Progenitor cell of endocrine pancreas (in vitro differentiated cells): ENCODE measurements at regions not wholly inside any gene's neighbourhood (a gene's known extent, or its start where the extent isn't known, plus 50 kb on each side); places are given as distances from the start of the nearest gene placed in this dataset.

Source experiments
- DNase-seq: peaks from one replicate; pipeline ENCODE4 v3.0.0; 2021; ENCODE audit warnings: low spot score; ENCODE audit not compliant: unreplicated experiment
- H3K27ac Mint-ChIP-seq: 2 replicates; pipeline ENCODE4 v1.8.0; 2021; ENCODE audit warnings: mild to moderate bottlenecking, moderate library complexity, mixed read lengths
- H3K27me3 Mint-ChIP-seq: 2 replicates; pipeline ENCODE4 v1.8.0; 2021; ENCODE audit warnings: mixed read lengths
- H3K36me3 Mint-ChIP-seq: 2 replicates; pipeline ENCODE4 v1.8.0; 2022; ENCODE audit warnings: mixed read lengths; ENCODE audit not compliant: insufficient read depth
- H3K4me1 Mint-ChIP-seq: 2 replicates; pipeline ENCODE4 v1.8.0; 2021; ENCODE audit warnings: low read depth, mixed read lengths
- H3K4me3 Mint-ChIP-seq: 2 replicates; pipeline ENCODE4 v1.8.0; 2021; ENCODE audit warnings: low read depth, mild to moderate bottlenecking, moderate library complexity, mixed read lengths
- H3K9me3 Mint-ChIP-seq: 2 replicates; pipeline ENCODE4 v1.8.0; 2021; ENCODE audit warnings: low read depth, mixed read lengths
- TF ChIP-seq, protein P1 (sequence below): fragments of 200-600 bp; sonication (generic); IDR thresholded peaks from one replicate; pipeline ENCODE4 v1.5.0; 2021; ENCODE audit warnings: antibody characterized with exemption, mild to moderate bottlenecking; ENCODE audit not compliant: unreplicated experiment

DNA sequence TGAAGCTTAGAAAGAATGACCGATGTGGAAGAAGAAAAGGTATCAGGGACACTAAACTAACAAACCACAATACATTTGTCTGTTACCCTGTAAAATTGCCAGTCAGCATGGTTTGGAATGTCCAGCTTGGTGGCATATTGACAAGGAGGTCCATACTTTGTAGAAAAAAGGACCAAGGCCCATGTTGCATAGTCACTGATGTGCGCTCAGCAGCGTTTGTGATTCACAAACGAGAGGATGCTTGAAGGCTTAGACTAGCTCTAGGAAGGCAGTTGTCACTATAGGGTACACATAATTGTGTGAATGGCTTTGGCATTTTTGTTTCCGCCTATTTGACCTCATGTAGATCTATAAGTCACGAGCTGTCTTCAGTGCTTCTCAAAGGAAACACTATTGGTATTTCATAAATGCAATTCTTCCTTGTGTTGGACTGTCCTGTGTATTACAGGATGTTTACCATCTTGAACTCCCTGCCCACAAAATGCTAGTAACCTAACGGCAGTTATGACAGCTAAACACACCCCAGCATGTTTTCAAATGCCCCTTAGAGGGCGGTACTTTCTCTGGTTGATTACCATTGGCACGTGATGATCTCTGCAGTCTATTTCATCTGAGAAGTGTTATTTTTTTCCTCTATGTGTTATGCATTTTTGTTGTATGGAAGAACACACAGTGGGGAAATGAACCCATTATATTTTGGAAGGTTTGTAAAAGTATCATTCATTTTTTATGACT is 304.2 kb downstream of the CYRIA start:
- Mint-ChIP-seq H3K9me3 (peaks cover 4% of the 10 kb centered on the region), H3K27ac (no peak overlapping the region), H3K36me3 (no peaks in the 10 kb centered on the region), H3K27me3 (no peaks in the 10 kb centered on the region), H3K4me1 (no peaks in the 10 kb centered on the region), H3K4me3 (no peak overlapping the region)
- TF ChIP-seq, protein P1, sequence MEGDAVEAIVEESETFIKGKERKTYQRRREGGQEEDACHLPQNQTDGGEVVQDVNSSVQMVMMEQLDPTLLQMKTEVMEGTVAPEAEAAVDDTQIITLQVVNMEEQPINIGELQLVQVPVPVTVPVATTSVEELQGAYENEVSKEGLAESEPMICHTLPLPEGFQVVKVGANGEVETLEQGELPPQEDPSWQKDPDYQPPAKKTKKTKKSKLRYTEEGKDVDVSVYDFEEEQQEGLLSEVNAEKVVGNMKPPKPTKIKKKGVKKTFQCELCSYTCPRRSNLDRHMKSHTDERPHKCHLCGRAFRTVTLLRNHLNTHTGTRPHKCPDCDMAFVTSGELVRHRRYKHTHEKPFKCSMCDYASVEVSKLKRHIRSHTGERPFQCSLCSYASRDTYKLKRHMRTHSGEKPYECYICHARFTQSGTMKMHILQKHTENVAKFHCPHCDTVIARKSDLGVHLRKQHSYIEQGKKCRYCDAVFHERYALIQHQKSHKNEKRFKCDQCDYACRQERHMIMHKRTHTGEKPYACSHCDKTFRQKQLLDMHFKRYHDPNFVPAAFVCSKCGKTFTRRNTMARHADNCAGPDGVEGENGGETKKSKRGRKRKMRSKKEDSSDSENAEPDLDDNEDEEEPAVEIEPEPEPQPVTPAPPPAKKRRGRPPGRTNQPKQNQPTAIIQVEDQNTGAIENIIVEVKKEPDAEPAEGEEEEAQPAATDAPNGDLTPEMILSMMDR, result no peak
- no peak for DNase-seq

DNA sequence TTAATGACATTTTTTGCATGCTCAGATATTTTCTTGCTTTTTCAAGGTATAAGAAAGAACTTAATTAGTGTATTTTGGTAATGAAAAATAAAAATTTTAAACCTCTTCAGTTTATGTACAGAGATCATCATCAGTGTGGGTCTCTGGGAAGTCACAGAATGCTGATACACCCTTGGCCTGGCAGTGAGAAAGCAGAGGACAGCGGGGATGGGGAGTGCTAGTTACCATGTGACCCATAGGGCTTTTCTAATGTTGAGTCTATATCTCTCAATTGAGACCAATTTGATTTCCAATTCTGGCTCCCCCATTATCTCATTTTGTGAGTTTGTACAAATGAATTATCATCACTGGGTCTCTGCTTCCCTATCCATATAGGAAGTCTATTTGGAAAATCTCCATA is 305.7 kb downstream of the CYRIA start:
- Mint-ChIP-seq H3K9me3 (peaks cover 4% of the 10 kb centered on the region), H3K36me3 (no peaks in the 10 kb centered on the region), H3K27ac (no peak overlapping the region), H3K4me3 (no peak overlapping the region), H3K27me3 (no peaks in the 10 kb centered on the region), H3K4me1 (no peaks in the 10 kb centered on the region)
- TF ChIP-seq, protein P1, result no peak
- DNase-seq, result no peak

DNA sequence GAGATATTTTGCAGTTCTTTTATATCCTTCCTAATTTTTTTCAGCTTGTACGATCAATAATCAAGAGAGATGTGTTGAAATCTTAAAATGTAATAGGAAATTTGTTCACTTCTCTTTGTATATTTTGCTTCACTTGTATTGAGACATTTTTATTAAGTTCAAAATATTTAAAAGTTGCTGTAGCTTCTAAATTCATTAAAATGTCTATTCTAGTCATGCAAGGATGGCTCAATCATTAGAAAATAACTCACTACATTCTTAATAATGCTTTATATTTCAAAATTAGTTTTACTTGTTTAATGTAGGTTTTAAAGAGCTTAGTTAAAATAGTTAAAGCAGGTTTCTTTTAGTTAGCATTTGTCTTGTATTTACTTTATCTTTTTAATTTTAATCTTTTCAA is 308.4 kb downstream of the CYRIA start:
- H3K4me3 Mint-ChIP-seq, result no peak overlapping the region
- TF ChIP-seq, protein P1, result no peak
- no peaks in the 10 kb centered on the region for H3K4me1 Mint-ChIP-seq
- H3K27ac Mint-ChIP-seq, result no peak overlapping the region
- no peaks in the 10 kb centered on the region for H3K27me3 Mint-ChIP-seq
- no peaks in the 10 kb centered on the region for H3K36me3 Mint-ChIP-seq
- peaks cover 9% of the 10 kb centered on the region for H3K9me3 Mint-ChIP-seq
- no peak for DNase-seq

DNA sequence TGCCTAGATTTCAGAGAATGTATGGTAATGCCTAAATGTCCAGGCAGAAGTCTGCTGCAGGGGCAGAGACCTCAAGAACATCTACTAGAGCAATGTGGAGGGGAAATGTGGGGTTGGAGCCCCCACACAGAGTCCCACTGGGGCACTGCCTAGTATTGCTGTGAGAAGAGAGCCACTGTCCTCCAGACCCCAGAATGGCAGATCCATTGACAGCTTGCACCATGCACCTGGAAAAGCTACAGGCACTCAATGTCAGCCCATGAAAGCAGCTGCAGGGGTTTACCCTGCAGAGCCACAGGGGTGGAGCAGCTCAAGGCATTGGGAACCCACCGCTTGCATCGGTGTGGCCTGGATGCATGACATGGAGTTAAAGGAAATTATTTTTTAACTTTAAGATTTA is 314.1 kb downstream of the CYRIA start:
- TF ChIP-seq, protein P1, result no peak
- peaks cover 17% of the 10 kb centered on the region for H3K9me3 Mint-ChIP-seq
- H3K27me3 Mint-ChIP-seq, result no peaks in the 10 kb centered on the region
- no peaks in the 10 kb centered on the region for H3K4me1 Mint-ChIP-seq
- H3K4me3 Mint-ChIP-seq, result no peak overlapping the region
- no peak for DNase-seq
- peaks cover 3% of the 10 kb centered on the region for H3K36me3 Mint-ChIP-seq
- no peak overlapping the region for H3K27ac Mint-ChIP-seq

DNA sequence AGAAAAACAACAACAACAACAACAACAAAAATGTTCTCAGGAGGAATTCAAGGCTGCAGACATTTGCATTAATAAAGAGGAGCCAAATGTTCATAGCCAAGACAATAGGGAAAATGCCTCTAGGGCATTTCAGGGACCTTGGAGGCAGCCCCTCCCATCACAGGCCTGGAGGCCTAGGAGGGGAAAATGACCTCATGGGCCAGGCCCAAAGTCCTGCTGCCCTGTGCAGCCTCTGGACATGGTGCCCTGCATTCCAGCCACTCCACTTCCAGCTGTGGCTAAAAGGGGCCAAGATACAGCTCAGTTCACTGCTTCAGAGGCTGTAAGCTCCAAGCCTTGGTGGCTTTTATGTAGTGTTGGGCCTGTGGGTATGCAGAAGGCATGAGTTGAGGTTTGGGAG is 314.5 kb downstream of the CYRIA start:
- Mint-ChIP-seq H3K36me3 (peaks cover 3% of the 10 kb centered on the region), H3K27ac (no peak overlapping the region), H3K4me3 (no peak overlapping the region), H3K4me1 (no peaks in the 10 kb centered on the region), H3K9me3 (peaks cover 17% of the 10 kb centered on the region), H3K27me3 (no peaks in the 10 kb centered on the region)
- no peak for DNase-seq
- TF ChIP-seq, protein P1, result no peak
